IMR-90 (cell line): ENCODE measurements at regions not wholly inside any gene's neighbourhood (a gene's known extent, or its start where the extent isn't known, plus 50 kb on each side); places are given as distances from the start of the nearest gene placed in this dataset.

Source experiments
- MAZ ChIP-seq: IDR thresholded peaks from 2 replicates; pipeline ENCODE4 v1.6.1; 2012; ENCODE audit warnings: low read depth, mild to moderate bottlenecking, low read length, improper control_type of control experiment, moderate library complexity, borderline replicate concordance
- POLR2A ChIP-seq: IDR thresholded peaks from 2 replicates; pipeline ENCODE4 v1.6.1; 2012; ENCODE audit warnings: mild to moderate bottlenecking, low read depth, low read length
- SMC3 ChIP-seq: fragments of 150-350 bp; IDR thresholded peaks from 2 replicates; pipeline ENCODE4 v1.6.1; 2016; ENCODE audit warnings: low read depth, mild to moderate bottlenecking, antibody characterized with exemption, low read length, moderate library complexity
- TF ChIP-seq, protein P1 (sequence below): conservative IDR thresholded peaks from 2 replicates; pipeline ENCODE4 v1.5.1; 2012; ENCODE audit warnings: mild to moderate bottlenecking, low read depth, low read length, improper control_type of control experiment
- TF ChIP-seq, protein P2 (sequence below): fragments of 150-350 bp; IDR thresholded peaks from 2 replicates; pipeline ENCODE4 v1.6.1; 2017; ENCODE audit warnings: mild to moderate bottlenecking, antibody characterized with exemption, low read length, low read depth
- TF ChIP-seq, protein P3 (sequence below): fragments of 150-350 bp; IDR thresholded peaks from 2 replicates; pipeline ENCODE4 v1.6.1; 2016; ENCODE audit warnings: low read depth, mild to moderate bottlenecking, low read length, moderate library complexity, borderline replicate concordance

DNA sequence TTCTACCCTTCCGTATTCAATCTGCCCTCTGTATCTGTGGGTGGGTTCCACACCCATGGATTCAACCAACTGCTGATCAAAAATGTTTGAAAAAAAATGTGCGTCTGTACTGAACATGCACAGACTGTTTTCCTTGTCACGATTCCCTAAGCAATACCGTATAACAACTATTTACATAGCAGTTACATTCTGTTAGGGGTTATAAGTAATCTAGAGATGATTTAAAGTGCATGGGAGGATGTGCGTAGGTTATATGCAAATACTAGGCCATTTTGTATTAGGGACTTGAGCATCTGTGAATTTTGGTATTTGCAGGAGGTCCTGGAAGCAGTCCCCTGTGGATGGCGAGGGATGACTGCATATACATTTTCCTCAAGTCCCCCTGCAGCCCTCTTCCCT lies 486.9 kb downstream of the PREX1 start:
- TF ChIP-seq, protein P1, sequence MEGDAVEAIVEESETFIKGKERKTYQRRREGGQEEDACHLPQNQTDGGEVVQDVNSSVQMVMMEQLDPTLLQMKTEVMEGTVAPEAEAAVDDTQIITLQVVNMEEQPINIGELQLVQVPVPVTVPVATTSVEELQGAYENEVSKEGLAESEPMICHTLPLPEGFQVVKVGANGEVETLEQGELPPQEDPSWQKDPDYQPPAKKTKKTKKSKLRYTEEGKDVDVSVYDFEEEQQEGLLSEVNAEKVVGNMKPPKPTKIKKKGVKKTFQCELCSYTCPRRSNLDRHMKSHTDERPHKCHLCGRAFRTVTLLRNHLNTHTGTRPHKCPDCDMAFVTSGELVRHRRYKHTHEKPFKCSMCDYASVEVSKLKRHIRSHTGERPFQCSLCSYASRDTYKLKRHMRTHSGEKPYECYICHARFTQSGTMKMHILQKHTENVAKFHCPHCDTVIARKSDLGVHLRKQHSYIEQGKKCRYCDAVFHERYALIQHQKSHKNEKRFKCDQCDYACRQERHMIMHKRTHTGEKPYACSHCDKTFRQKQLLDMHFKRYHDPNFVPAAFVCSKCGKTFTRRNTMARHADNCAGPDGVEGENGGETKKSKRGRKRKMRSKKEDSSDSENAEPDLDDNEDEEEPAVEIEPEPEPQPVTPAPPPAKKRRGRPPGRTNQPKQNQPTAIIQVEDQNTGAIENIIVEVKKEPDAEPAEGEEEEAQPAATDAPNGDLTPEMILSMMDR = no peak
- TF ChIP-seq MAZ (no peak), POLR2A (no peak), SMC3 (no peak)
- TF ChIP-seq, protein P2, sequence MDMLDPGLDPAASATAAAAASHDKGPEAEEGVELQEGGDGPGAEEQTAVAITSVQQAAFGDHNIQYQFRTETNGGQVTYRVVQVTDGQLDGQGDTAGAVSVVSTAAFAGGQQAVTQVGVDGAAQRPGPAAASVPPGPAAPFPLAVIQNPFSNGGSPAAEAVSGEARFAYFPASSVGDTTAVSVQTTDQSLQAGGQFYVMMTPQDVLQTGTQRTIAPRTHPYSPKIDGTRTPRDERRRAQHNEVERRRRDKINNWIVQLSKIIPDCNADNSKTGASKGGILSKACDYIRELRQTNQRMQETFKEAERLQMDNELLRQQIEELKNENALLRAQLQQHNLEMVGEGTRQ = no peak
- TF ChIP-seq, protein P3, sequence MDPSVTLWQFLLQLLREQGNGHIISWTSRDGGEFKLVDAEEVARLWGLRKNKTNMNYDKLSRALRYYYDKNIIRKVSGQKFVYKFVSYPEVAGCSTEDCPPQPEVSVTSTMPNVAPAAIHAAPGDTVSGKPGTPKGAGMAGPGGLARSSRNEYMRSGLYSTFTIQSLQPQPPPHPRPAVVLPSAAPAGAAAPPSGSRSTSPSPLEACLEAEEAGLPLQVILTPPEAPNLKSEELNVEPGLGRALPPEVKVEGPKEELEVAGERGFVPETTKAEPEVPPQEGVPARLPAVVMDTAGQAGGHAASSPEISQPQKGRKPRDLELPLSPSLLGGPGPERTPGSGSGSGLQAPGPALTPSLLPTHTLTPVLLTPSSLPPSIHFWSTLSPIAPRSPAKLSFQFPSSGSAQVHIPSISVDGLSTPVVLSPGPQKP = no peak
